Smooth muscle cell (in vitro differentiated cells): ENCODE measurements at regions not wholly inside any gene's neighbourhood (a gene's known extent, or its start where the extent isn't known, plus 50 kb on each side); places are given as distances from the start of the nearest gene placed in this dataset.

Experiments
- DNase-seq: peaks from one replicate; lab custom pipeline; 2025; ENCODE audit not compliant: unreplicated experiment; lab: John Stamatoyannopoulos, UW
- H2AFZ ChIP-seq: fragments of 200-600 bp; sonication (generic); 2 replicates; pipeline ENCODE4 v1.6.0; 2016; ENCODE audit warnings: antibody characterized with exemption, low read depth, mild to moderate bottlenecking
- H3F3A ChIP-seq: fragments of 200-600 bp; sonication (generic); 2 replicates; pipeline ENCODE4 v1.6.0; 2017; ENCODE audit warnings: antibody characterized with exemption, low read depth
- H3K27ac ChIP-seq: fragments of 200-600 bp; sonication (generic); 2 replicates; pipeline ENCODE4 v1.5.1; 2016; ENCODE audit warnings: low read depth, mild to moderate bottlenecking
- H3K27me3 ChIP-seq: fragments of 200-600 bp; sonication (generic); 2 replicates; pipeline ENCODE4 v1.6.1; 2016; ENCODE audit warnings: low read depth, mild to moderate bottlenecking
- H3K36me3 ChIP-seq: fragments of 200-600 bp; sonication (generic); 2 replicates; pipeline ENCODE4 v1.5.1; 2016; ENCODE audit warnings: low read depth
- H3K4me1 ChIP-seq: fragments of 200-600 bp; sonication (generic); 2 replicates; pipeline ENCODE4 v1.5.1; 2016; ENCODE audit warnings: low read depth
- H3K4me2 ChIP-seq: fragments of 200-600 bp; sonication (generic); 2 replicates; pipeline ENCODE4 v1.6.0; 2016; ENCODE audit warnings: mild to moderate bottlenecking
- H3K4me3 ChIP-seq: fragments of 200-600 bp; sonication (generic); 2 replicates; pipeline ENCODE4 v1.5.1; 2016; ENCODE audit warnings: mild to moderate bottlenecking
- H3K79me2 ChIP-seq: fragments of 200-600 bp; sonication (generic); 2 replicates; pipeline ENCODE4 v1.6.0; 2016; ENCODE audit warnings: low read depth, mild to moderate bottlenecking
- H3K9ac ChIP-seq: fragments of 200-600 bp; sonication (generic); 2 replicates; pipeline ENCODE4 v1.6.0; 2016; ENCODE audit warnings: low read depth
- H3K9me3 ChIP-seq: fragments of 200-600 bp; sonication (generic); replicated peaks from 2 replicates; pipeline ENCODE4 v1.5.1; 2016; ENCODE audit warnings: low read depth
- H4K20me1 ChIP-seq: fragments of 200-600 bp; sonication (generic); 2 replicates; pipeline ENCODE4 v1.6.0; 2016; ENCODE audit warnings: low read depth
- CTCF ChIP-seq: fragments of 200-600 bp; sonication (generic); IDR thresholded peaks from 2 replicates; pipeline ENCODE4 v1.5.1; 2017; ENCODE audit warnings: borderline replicate concordance, mild to moderate bottlenecking, antibody characterized with exemption; ENCODE audit not compliant: insufficient read depth, poor library complexity, severe bottlenecking
- WGBS: methylation state at CpG from one replicate; pipeline ENCODE4 v1.1.7; 2016; ENCODE audit warnings: low lambda C conversion rate; 5-methylcytosine and 5-hydroxymethylcytosine counted together

DNA sequence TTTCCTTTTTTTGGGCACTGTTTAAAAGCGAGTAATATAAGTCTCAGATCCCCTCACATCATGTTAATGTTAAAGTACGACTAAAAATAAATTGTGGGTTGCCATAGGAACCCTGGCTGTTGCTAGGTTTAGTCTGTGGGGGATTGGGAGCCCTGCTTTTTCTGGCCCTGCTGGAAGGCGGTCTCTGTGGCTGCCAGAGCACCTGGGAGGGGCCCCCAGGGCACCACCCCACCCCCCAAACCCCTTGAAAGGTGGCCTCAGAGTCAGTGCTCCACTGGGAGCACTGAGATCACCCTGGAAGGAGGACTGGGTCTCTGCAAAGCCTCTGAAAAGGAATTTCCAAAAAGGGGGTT lies 66.2 kb upstream of the NEURL1B start:
- H3K36me3 ChIP-seq: no peaks in the 10 kb centered on the region
- no peak overlapping the region for H2AFZ ChIP-seq
- H3K27ac ChIP-seq: no peak overlapping the region
- H3K4me3 ChIP-seq: no peak overlapping the region
- WGBS: 67% methylated on average over 3 of the region's 3 CpGs
- H3K4me1 ChIP-seq: peaks cover 15% of the 10 kb centered on the region
- no peak for DNase-seq
- H3K4me2 ChIP-seq: no peak overlapping the region
- H3K27me3 ChIP-seq: no peaks in the 10 kb centered on the region
- TF ChIP-seq CTCF: no peak
- H4K20me1 ChIP-seq: no peaks in the 10 kb centered on the region
- no peak overlapping the region for H3K9ac ChIP-seq
- H3K79me2 ChIP-seq: no peaks in the 10 kb centered on the region
- no peaks in the 10 kb centered on the region for H3F3A ChIP-seq
- no peaks in the 10 kb centered on the region for H3K9me3 ChIP-seq

DNA sequence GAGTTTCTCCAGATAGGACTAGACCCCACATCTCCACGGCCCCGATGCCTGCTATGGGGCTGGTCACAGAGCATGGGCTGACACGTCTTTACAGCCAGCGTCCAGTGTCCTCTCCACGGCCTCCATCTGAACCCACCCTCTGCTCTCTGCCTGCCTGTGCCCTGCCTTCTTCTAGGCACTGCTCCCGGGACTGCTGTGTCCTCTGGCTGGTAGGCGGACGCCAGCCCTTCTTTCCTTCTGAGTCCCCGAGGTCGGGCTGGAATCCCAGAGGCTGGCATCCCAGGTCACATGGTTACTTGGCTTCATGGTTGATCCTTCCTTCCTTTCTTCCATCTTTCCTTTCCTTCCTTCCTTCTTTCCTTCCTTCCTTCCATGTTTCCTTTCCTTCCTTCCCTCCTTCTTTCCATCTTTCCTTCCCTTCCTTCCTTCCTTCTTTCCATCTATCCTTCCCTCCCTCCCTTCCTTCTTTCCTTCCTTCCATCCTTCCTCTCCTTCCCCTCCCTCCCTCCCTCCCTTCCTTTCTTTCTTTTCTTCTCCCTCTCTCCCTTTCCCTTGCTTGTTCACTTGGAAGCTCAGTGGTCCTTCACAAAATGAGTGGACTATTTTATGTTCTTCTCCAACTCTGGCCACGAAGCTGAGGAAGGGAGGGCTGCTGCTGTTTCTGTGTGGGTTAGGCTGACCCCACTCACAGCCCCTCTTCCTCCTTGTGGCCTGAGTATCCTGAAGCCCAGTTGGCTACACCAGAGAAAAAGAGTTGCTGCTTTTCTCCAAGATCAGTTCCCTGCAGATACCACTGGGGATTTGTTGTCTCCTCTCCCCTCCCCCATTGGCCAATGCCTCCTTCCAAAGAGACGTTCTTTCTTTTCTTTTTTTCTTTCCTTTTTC lies 66.8 kb upstream of the NEURL1B start:
- H3K4me3 ChIP-seq: no peak overlapping the region

DNA sequence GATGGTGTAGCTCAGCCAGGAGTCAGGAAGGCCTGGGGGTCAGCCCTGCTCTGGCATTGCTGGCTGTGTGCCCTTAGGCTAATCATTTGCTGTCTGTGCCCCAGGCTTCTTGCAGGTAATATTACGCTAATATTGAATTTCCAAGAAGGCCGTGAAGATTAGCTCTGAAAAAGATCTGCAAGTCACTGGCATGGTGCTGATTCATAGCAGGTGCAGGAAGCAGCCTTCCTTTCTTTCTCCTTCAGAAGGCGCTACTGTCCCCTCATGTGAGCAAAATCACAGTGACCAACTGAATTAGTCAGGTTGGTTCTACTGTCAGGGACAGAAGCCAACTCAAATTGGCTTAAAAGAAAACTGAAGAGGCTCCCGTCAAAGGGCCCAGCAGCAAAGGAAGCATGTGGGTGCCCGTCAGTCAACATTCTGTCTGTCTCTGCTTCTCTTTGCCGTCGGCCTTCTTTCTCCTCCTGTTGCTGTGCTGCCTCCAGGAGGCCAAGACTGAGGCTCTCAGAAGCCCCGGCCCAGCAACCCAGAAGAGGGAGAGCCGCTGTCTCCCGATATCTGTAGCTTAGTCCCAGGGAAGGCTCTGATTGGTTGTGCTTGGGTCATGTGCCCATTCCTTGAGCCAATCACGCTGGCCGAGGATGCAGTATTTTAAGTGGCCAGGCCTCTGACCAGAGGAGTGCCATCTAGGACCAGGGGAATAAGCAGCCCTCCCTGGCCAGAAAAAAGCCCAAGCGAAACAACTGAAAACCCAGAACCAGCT lies 67.8 kb upstream of the NEURL1B start:
- Histone ChIP-seq H3K27ac (no peak overlapping the region), H3K36me3 (no peaks in the 10 kb centered on the region), H3K9me3 (no peaks in the 10 kb centered on the region), H3K4me3 (no peak overlapping the region), H4K20me1 (no peaks in the 10 kb centered on the region), H3K4me1 (peaks cover 15% of the 10 kb centered on the region), H3K4me2 (no peak overlapping the region), H2AFZ (no peak overlapping the region), H3K79me2 (no peaks in the 10 kb centered on the region), H3K27me3 (no peaks in the 10 kb centered on the region), H3K9ac (no peak overlapping the region), H3F3A (no peaks in the 10 kb centered on the region)
- no peak for TF ChIP-seq CTCF
- DNase-seq: no peak
- WGBS: 94% methylated on average over 13 of the region's 13 CpGs

More for the DNA sequence above, 66.8 kb upstream of the NEURL1B start:
- TF ChIP-seq CTCF: no peak
- no peaks in the 10 kb centered on the region for H3F3A ChIP-seq
- no peak overlapping the region for H3K4me2 ChIP-seq
- H3K36me3 ChIP-seq: no peaks in the 10 kb centered on the region
- no peaks in the 10 kb centered on the region for H4K20me1 ChIP-seq
- DNase-seq: no peak
- H3K27ac ChIP-seq: no peak overlapping the region
- WGBS: 93% methylated on average over 12 of the region's 12 CpGs
- H3K9me3 ChIP-seq: no peaks in the 10 kb centered on the region
- H3K79me2 ChIP-seq: no peaks in the 10 kb centered on the region
- no peak overlapping the region for H2AFZ ChIP-seq
- H3K4me1 ChIP-seq: peaks cover 15% of the 10 kb centered on the region
- H3K9ac ChIP-seq: no peak overlapping the region
- H3K27me3 ChIP-seq: no peaks in the 10 kb centered on the region
